SH-SY5Y (cell line): ENCODE measurements at regions not wholly inside any gene's neighbourhood (a gene's known extent, or its start where the extent isn't known, plus 50 kb on each side); places are given as distances from the start of the nearest gene placed in this dataset.

Experiments
- GATA2 ChIP-seq: IDR thresholded peaks from 2 replicates; pipeline ENCODE4 v1.6.1; 2011; ENCODE audit warnings: mild to moderate bottlenecking, low read depth, low read length
- GATA3 ChIP-seq: IDR thresholded peaks from 2 replicates; pipeline ENCODE4 v1.6.1; 2011; ENCODE audit warnings: low read depth, mild to moderate bottlenecking, low read length, moderate library complexity

DNA sequence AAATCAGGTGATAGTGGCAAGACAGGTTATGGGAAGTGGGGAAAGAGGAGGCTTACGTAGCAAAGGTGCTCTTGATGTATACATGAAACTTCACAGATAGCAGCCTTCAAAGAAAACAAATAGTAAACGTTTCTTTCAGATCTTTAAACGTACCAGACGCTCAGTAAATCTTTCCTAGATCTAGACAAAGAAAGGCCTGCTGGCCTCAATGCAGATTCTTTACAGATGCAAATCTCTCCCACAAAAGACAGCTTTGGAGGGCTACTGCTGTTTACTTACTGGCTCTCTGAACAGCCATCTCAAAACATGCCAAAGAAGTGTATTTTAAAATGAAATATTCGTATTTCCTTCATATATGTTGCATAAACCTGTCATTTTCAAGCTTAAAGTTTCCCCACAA lies 1279.9 kb upstream of the NRXN1 start:
- TF ChIP-seq GATA3 (no peak), GATA2 (no peak)

DNA sequence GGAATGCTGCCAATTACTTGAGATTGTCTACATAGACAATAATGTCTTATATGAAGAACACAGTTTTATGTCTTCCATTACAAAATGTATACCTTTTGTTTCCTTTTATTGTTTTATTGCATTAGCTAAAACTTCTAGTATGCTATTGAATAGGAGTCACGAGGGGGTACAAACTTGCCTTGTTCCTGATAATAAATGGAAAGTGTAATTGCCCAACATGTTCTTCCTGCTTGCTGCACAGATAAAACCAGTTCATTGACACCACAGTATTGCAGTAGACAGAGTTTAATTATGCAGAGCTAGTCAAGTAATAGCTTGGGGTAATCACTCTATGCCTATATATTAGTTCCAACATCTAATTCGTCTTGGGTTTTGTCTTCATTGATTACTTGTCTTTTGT lies 1276.2 kb upstream of the NRXN1 start:
- TF ChIP-seq GATA2, result no peak
- no peak for TF ChIP-seq GATA3

DNA sequence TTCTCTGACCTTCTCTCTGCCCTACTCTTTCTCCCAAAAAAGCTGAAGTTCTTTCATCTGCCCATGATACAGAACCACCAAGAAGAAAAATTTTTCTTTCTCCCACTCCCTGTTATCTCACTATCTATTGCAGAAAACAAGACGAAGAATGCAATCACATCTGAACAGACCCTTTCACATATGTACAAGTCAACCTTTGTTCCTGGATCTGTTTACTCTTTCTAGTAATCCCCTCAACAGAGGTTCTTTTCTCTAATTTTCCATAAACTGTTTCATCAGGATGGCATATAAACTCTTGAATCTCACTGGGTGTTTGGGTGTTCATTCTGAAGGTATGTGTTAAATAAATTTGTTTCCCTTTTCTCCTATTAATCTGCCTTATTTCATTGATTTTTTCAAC lies 1262.7 kb upstream of the NRXN1 start:
- TF ChIP-seq GATA3 (no peak), GATA2 (no peak)

DNA sequence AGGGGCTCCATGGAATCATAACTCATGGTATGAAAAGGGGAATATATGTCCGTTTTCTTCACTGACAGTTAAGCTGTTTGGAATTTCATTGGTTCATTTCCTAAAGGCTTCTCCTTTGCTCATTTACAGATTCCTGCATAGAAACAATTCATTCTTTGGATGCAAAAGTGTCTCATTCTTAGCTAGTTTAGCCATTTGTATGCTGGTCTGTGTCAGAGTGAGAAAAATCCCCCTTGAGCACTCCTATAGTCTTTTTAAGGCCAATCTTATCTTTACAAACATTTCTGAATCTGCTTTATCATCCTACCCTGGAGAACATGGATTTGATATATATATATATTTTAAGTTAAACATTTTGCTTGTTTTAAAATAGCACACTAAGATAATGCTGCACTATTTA lies 1260.9 kb upstream of the NRXN1 start:
- TF ChIP-seq GATA2 (no peak), GATA3 (no peak)

DNA sequence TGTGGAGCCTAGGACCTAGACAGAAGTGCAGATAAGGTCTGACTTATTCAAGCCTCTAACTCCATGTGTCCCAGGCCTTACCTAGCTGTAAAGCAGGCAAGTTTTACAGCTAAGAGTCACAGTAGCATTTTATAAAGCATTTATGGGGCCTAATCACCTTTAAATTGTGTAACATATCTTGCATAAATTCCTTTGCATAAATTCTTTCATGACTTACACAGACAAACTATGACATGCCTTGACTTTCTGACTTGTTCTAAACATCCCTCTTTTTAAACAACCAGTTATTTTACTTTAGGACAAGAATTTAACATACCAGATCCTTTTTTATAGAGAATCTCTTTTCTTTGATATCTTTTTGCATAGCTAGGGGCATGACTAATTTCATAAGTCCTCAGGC lies 1257.8 kb upstream of the NRXN1 start:
- TF ChIP-seq GATA2 (no peak), GATA3 (no peak)

DNA sequence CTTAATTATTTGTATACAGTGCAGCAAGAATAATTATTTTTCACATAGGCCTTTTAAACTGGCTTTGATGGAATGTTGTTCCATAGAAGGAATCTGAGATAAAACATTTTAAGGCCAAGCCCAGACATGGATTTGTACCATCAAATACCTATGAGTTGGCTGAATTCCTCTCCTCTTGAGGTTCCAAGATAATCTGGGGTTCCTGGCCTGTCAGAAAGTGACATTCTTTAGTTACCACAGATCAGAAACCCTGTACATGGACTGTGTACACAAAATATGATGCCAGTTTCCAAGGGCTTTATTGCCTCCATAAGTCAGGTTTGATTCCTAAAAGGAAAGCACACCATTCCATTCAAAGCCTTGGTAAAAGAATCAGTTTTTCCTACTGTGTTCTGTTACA lies 1256.7 kb upstream of the NRXN1 start:
- TF ChIP-seq GATA3, result no peak
- no peak for TF ChIP-seq GATA2

DNA sequence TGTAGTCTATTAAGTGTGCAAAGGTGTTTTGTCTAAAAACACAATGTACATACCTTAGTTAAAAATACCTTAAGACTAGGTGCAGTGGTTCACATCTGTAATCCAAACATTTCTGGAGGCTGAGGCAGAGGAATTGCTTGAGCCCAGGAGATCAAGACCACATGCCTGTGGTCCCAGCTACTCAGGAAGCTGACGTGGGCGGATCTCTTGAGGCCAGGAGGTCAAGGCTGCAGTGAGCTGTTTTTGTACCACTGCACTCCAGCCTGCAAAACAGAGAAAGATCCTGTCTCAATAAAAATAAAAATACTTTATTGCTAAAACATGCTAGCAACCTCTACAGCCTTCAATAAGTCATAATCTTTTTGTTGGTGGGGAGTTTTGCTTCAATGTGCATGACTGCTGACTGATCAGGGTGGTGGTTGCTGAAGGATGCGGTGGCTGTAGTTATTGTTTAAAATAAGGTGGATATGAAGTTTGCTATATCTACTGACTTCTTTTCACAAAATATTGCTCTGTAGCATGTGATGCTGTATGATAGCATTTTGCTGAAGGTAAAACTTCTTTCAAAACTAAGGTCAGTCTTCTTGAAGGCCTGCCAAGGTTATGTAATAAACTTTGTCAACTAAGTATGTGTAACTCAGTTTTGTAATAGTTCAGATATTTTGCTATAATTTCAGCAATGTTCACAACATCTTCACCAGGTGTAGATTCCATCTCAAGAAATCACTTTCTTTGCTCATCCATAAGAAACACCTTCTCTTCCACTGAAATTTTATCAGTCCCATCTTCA lies 1238.0 kb upstream of the NRXN1 start:
- no peak for TF ChIP-seq GATA3
- TF ChIP-seq GATA2, result no peak

DNA sequence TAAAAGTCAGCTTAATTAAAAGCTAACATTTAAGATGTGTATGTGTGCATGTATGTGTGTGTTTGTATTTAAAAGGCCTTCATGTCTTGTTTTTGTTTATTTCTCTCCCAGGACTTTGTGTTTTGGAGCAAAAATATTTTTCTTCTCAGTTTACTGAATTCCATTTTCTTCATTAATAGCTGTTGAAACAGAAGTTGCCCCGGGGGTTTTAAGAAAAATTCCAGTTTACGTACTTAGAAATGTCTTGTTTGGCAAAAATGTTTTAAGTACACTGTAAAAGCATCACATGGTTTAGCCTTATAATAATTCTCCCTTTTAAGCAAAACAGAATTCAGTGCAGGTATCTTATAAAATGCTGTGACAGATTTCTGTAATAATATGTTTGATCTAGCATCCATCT lies 1233.0 kb upstream of the NRXN1 start:
- TF ChIP-seq GATA2 (no peak), GATA3 (no peak)

DNA sequence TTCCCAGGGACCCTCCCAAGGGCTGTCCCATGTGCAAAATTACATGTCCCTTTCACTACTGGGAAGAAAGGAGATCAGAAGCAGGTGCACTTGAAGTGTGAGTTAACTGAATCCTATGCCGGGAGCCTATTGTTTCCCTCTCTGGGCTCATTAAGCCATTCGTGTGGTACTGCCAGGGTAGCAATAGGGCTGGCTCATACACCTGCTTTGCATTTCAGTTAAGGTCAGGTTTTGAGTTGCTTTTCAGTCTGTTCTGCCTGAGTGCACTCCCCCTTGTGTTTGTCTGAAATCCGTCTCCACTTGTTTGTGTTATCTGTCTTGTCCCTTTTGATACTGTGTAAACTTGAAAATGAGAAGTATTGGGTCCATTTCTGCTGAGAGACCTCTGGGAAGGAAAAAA lies 1232.6 kb upstream of the NRXN1 start:
- no peak for TF ChIP-seq GATA3
- TF ChIP-seq GATA2, result no peak

DNA sequence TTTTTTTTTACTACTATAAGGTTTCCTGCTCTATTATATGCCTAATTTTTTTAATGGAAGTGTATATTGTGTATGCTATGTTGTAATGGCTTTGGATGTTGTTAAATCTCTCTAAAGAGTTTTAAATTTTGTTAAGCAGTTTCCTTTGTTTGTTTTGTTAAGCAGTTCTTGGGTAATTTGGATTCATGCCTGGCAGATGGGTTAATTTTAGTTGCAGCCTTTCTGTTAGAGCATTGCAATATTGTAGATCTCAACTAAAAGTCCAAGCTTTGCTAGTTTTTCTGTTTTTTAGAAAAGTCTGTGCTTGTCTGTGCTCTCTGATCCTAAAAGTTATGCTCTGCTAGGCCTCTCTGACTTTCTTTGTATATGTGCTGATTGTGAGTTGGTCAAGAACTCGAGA lies 1229.0 kb upstream of the NRXN1 start:
- TF ChIP-seq GATA2, result no peak
- no peak for TF ChIP-seq GATA3

DNA sequence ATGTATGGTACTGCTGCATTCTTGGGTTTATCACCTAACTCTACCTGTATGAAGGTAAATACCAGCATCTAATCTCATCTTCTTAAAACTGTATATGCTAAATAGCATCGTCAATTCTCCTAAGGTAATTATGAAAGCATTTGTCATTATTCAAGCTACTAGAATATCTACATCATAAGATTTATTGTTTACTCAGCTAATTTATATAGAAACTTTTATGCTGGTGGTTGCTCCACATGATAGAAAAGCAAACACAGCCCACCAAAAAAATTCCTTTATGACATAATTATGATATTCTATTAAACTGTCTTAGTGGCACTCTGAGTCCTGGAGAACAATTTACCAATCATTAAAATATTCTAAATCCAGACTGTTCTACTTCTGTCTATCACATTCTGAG lies 1226.1 kb upstream of the NRXN1 start:
- TF ChIP-seq GATA2 (no peak), GATA3 (no peak)

DNA sequence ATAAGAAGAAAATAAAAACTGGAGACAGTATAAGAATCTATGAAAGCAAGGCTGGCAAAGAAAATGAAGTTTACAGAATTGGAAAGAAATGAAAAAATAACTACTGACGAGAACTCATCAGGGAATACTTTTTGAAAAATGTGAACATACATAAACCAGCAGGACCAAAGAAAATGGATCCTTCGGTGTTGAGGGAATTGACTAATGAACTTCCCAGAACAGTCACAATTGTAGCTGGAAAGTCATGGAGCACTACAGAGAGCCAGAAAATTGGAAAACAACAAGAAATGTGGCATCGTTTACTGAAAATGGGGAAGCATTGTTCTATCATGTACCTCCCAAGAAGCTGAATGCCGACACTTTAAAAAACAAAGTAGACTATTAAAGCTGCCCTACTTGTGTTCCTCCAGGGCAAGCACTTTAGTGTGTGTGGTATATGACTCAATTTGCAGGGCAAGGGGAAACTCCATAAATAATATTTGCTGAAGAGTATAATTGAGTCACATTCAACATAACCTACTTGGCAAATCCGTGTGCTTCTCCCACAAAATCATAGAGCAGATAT lies 1221.6 kb upstream of the NRXN1 start:
- TF ChIP-seq GATA2 (no peak), GATA3 (no peak)

DNA sequence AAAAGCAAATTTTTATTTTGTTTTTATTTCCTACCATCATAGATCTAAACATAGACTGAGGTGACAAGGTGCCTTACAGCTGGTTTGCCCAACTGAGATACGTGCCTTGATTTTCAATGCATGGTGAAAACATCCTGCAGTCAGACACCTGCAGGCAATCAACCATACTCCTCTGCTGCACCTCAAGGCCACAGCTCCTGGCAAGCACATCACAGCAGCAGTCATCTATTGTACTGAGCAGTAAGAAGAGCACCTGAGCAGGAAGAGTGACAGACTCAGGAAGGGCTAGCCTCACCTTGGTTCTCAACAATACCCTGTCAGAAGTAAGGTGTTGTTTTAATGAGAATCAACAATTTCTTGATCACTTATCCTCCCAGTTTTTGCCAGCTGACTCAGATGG lies 1206.8 kb upstream of the NRXN1 start:
- TF ChIP-seq GATA2 (no peak), GATA3 (no peak)

DNA sequence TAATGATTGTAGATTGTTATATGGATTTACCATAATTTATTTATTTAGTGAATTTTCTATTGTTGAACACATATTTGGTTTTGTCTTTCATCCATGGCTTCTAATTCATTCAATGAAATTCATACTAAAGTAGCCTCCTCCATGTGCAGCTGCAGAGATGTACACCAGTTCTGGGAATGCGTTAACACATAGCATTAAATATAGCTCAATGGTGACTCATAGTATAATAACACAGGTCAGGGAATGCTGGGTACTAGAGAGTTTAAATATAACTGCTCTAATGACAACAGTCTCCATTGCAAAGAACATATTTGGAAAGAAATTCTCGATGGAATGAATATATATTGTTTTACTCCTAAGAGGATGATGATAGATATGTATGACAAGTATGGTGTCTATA lies 1190.2 kb upstream of the NRXN1 start:
- TF ChIP-seq GATA3 (no peak), GATA2 (no peak)

DNA sequence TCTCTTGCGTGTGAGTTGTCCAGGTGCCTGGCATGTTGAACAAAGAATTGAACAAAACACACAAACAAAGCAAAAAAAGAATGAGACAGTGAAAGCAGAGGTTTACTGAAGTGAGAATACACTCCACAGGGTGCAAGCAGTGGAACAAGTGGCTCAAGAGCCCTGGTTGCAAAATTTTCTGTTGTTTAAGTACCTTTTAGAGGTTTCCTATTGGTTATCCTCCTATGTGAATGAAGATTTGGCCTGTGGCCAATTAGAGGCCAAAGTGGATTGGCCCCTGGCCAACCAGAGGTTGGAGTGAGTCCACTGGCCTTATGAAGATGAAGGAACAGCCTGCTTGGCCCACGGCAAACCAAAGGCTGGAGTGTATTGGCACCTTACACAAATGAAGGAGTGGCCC lies 1188.5 kb upstream of the NRXN1 start:
- TF ChIP-seq GATA3, result no peak
- no peak for TF ChIP-seq GATA2
